NB4 (cell line): ENCODE measurements at regions not wholly inside any gene's neighbourhood (a gene's known extent, or its start where the extent isn't known, plus 50 kb on each side); places are given as distances from the start of the nearest gene placed in this dataset.

ENCODE experiments used
- MYC ChIP-seq: IDR thresholded peaks from 2 replicates; pipeline ENCODE4 v1.6.1; 2011; ENCODE audit warnings: low read depth, low read length
- POLR2A ChIP-seq: IDR thresholded peaks from 2 replicates; pipeline ENCODE4 v1.6.1; 2011; ENCODE audit warnings: mild to moderate bottlenecking; ENCODE audit not compliant: insufficient read length; ENCODE audit errors: extremely low read depth
- TF ChIP-seq, protein P1 (sequence below): IDR thresholded peaks from one replicate; pipeline ENCODE4 v1.5.1; 2012; ENCODE audit warnings: low read depth, low read length

DNA sequence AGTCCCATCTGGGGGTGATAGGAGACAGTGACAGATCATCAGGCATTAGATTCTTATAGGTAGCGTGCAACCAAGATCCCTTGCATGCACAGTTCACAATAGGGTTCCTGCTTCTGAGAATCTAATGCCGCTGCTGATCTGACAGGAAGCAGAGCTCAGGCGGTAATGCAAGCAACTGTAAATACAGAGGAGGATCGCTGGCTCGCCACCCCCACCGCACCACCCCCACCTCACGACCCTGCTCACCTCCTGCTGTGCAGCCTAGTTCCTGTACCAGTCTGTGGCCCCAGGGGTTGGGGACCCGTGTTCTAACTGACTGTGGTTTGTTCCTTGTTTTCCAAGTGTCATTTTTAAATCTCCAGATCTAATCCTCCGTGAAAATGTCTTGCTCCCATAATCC is 89.0 kb upstream of the MAPK10 start:
- TF ChIP-seq, protein P1, sequence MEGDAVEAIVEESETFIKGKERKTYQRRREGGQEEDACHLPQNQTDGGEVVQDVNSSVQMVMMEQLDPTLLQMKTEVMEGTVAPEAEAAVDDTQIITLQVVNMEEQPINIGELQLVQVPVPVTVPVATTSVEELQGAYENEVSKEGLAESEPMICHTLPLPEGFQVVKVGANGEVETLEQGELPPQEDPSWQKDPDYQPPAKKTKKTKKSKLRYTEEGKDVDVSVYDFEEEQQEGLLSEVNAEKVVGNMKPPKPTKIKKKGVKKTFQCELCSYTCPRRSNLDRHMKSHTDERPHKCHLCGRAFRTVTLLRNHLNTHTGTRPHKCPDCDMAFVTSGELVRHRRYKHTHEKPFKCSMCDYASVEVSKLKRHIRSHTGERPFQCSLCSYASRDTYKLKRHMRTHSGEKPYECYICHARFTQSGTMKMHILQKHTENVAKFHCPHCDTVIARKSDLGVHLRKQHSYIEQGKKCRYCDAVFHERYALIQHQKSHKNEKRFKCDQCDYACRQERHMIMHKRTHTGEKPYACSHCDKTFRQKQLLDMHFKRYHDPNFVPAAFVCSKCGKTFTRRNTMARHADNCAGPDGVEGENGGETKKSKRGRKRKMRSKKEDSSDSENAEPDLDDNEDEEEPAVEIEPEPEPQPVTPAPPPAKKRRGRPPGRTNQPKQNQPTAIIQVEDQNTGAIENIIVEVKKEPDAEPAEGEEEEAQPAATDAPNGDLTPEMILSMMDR = no peak
- TF ChIP-seq POLR2A = no peak
- no peak for TF ChIP-seq MYC
